ENCODE measurements at regions not wholly inside any gene's neighbourhood (a gene's known extent, or its start where the extent isn't known, plus 50 kb on each side); places are given as distances from the start of the nearest gene placed in this dataset.

DNA sequence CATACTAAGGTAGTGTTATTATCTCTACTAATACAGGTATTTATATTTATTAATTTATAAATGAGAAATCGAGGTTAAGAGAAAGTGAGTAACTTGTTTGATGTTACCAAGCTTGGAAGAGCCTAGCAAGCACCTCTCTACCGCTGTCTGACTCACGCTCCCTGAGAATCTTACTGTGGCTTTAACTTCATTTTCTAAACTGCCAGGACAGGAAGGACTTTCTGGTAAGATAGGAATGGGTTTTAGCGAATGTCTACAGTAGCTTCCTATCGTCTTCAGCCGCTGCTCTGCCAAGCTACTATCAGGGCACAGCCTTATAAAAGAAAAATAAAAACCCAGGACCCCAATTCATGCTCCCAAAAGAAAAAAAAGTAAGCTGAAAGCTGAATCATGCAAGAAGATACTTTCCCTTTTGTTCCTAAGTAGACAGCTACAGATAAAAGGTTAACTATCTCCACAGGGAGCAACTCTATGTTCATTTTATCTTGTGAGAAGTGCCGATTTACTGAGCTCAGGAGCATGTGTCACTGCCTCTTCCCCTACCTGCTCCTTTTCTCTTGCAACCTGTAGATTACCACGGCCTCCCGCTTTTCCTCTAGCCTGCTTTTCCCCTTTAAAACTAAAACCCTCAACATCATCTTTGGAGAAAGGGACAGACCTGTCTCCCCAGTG lies 60.2 kb downstream of the THNSL1 start:
- no peak for DNase-seq (ENCODE audit: low read depth)
- TF ChIP-seq, protein P1, sequence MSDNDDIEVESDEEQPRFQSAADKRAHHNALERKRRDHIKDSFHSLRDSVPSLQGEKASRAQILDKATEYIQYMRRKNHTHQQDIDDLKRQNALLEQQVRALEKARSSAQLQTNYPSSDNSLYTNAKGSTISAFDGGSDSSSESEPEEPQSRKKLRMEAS (IDR thresholded peaks at IDR 0.05; ENCODE audit: low read depth, low read length): no peak
- TF ChIP-seq POLR2A (IDR thresholded peaks at IDR 0.05; ENCODE audit: extremely low read depth, insufficient read length): no peak
- TF ChIP-seq, protein P2, sequence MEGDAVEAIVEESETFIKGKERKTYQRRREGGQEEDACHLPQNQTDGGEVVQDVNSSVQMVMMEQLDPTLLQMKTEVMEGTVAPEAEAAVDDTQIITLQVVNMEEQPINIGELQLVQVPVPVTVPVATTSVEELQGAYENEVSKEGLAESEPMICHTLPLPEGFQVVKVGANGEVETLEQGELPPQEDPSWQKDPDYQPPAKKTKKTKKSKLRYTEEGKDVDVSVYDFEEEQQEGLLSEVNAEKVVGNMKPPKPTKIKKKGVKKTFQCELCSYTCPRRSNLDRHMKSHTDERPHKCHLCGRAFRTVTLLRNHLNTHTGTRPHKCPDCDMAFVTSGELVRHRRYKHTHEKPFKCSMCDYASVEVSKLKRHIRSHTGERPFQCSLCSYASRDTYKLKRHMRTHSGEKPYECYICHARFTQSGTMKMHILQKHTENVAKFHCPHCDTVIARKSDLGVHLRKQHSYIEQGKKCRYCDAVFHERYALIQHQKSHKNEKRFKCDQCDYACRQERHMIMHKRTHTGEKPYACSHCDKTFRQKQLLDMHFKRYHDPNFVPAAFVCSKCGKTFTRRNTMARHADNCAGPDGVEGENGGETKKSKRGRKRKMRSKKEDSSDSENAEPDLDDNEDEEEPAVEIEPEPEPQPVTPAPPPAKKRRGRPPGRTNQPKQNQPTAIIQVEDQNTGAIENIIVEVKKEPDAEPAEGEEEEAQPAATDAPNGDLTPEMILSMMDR (IDR thresholded peaks at IDR 0.05; ENCODE audit: low read depth, low read length): no peak
- TF ChIP-seq MYC (IDR thresholded peaks at IDR 0.05; ENCODE audit: low read depth, low read length): no peak

DNA sequence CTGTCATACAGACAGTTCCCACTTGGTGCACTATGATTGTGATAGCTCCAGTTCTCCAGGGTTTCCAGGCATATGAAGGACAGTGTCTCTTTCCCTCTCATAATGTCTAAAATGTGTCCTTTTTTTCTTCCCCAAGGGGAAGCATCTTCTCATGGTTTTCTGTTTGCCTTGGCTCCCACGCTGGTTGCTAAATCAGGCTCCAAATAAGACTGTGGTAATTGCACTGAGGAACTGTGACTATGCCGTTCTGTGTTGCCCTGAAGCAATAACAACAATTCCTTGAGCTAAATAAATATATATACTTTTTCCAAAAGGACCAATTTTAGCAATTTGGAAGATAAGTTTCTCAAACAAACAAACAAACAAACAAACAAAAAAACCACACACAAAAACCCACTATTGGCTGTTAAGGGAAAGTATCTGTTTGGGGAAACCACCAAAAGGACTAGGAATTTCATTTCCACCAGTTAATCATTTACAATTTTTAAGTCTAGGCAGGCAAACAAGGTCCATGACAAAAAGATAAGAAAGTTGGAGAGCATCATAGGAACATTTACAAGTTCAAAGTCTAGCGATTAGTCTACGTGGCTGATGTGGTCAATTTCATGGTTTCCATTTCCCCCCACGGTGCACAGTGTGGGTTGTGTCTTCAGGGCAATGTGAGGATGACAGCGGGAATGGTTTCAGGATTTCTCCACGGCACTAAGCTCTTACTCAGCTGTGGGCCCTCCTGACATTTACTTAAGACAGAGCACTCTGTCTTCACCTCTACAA lies 62.4 kb downstream of the THNSL1 start:
- DNase-seq (ENCODE audit: low read depth): no peak
- TF ChIP-seq, protein P2 (IDR thresholded peaks at IDR 0.05; ENCODE audit: low read depth, low read length): no peak
- TF ChIP-seq MYC (IDR thresholded peaks at IDR 0.05; ENCODE audit: low read depth, low read length) (no peak), POLR2A (IDR thresholded peaks at IDR 0.05; ENCODE audit: extremely low read depth, insufficient read length) (no peak)
- TF ChIP-seq, protein P1 (IDR thresholded peaks at IDR 0.05; ENCODE audit: low read depth, low read length): no peak

More for the DNA sequence above, 60.2 kb downstream of the THNSL1 start:
- H3K4me3 ChIP-seq (ENCODE audit: low read depth, low read length): no peak overlapping the region

DNA sequence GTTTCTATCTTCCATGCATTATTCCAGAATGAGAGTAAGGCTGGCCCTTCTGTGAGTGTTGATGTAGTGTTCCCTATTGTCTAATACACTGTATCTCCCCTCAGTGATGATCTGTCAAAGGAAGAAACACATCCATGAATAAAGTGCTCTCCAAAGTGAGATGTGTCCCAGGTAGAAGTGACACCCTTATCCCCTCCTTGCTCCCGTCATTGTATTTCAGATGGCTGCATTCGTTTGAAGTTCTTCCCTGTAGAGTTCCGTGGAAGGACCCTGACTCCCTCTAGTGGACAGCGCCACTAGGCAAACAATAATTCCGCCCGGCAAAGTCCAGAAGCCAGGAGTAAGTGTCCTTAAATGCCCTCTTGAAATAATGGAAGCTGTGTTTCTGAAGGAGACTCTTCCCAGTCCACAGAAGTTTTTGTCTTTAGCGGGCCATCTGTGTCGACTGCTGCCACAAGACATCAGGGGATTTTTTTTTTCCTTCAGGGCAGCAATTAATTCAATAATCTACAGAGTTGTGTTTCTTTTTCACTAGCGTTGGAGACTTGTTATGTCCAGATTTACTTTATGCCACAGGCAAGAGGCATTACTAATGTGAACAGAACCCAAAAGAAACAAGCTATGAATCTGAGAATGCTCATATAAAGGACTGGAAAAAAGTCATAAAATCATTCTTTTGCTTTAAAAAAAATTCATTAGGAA lies 64.6 kb downstream of the THNSL1 start:
- DNase-seq (ENCODE audit: low read depth): peak; percentile 60
- TF ChIP-seq, protein P2 (IDR thresholded peaks at IDR 0.05; ENCODE audit: low read depth, low read length): peak; percentile 71
- TF ChIP-seq POLR2A (IDR thresholded peaks at IDR 0.05; ENCODE audit: extremely low read depth, insufficient read length): no peak
- no peak overlapping the region for H3K4me3 ChIP-seq (ENCODE audit: low read depth, low read length)

More for the DNA sequence above, 62.4 kb downstream of the THNSL1 start:
- no peak overlapping the region for H3K4me3 ChIP-seq (ENCODE audit: low read depth, low read length)

DNA sequence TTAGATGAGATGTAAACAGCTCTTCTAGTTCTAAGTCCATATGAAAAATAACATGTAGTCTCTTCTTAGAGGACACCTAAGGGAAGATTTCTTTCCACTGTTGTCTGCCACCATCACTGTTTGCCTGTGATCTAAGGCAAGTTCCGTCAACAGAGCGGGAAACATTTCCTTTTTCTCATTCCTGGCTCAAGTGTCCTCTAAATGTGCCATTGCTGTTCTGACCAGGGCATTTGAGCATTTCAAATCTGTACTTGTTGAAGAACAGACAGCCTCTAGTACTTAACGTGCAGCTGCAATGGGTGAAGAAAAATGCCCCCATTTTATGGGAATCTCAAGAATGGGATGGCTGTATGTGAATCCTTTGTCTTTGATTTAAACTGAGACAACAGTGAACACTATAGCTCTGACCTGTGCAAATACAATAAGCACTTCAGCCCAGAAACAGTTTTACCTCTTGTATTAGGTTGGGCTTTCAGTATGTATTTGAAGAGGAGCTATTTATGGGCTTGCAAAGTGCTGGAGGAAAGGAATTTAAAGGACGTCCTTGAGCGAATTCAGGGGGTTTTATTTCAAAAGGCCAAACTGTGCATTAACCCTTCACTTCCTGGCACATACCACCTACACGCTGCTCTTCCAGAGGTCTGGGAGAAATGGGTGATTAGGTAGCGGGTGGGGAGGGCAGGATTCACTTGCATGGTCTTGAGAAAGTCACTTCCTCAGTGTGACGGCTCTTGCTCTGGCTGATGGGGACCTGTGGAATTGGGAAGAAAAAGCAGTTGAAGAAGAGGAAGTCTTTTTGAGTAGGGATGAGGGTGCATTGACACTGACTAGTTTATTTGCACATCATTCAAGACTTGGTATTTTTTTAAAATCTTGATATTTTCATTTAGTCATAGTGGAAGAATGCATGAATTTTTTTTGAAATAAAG lies 66.1 kb downstream of the THNSL1 start:
- no peak for TF ChIP-seq POLR2A (IDR thresholded peaks at IDR 0.05; ENCODE audit: extremely low read depth, insufficient read length)
- DNase-seq (ENCODE audit: low read depth): peak; percentile 4
- no peak overlapping the region for H3K4me3 ChIP-seq (ENCODE audit: low read depth, low read length)

DNA sequence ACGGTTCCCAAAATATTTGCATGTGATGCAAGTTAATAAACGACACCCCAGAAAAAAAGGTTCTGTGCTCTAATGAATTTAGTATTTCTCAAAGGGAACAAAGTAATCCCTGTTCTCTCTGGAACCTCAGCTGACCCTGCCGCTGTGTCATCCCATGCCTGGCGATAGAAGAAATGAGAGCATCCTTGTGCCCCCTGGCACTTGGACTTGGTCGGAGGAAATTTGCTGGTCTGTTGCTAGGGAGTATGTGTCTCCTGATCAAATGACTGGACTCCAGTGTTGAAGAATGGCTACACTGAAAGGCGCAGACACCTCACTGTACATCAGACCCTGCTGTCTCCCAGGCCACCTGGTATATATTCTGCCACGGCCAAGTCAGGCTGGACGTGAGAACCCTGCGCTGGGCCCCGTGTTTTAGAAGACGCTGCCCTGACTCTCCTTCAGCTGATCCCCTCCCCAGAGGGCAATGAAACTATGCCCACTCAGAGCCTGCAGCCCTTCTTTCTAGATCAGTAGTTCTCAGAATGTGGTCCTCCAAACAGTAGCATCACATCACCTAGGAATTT lies 67.2 kb downstream of the THNSL1 start:
- H3K4me3 ChIP-seq (ENCODE audit: low read depth, low read length): no peak overlapping the region
- TF ChIP-seq, protein P2 (IDR thresholded peaks at IDR 0.05; ENCODE audit: low read depth, low read length): no peak
- TF ChIP-seq POLR2A (IDR thresholded peaks at IDR 0.05; ENCODE audit: extremely low read depth, insufficient read length) (no peak), MYC (IDR thresholded peaks at IDR 0.05; ENCODE audit: low read depth, low read length) (no peak)
- TF ChIP-seq, protein P1 (IDR thresholded peaks at IDR 0.05; ENCODE audit: low read depth, low read length): no peak
- no peak for DNase-seq (ENCODE audit: low read depth)
